GM21717 (cell line): ENCODE measurements at regions not wholly inside any gene's neighbourhood (a gene's known extent, or its start where the extent isn't known, plus 50 kb on each side); places are given as distances from the start of the nearest gene placed in this dataset.

Experiments
- ATAC-seq: cut with Tn5 transposase; IDR thresholded peaks from one replicate; pipeline ENCODE4 v1.9.1; 2021; ENCODE audit warnings: mild to moderate bottlenecking, moderate library complexity; ENCODE audit not compliant: unreplicated experiment

DNA sequence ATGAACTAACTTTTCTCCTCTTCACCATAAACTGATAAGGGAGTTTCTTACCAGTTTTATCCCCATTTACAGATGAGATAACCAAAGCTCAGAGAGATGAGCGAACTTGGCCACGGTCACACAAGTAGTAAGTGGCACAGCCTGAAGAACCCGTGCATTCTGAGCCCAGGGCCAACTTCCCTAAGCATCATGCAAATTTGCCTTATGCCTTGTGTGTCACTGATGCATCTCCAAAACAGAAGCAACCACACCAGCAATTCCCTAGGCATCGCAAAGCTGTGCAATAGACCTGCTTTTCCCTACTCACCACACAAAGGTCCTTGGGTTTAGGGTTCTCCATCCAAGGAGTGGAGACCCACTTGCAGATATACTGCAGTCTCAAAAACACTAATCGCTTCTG lies 304.5 kb upstream of the KAZN start:
- ATAC-seq: no peak

DNA sequence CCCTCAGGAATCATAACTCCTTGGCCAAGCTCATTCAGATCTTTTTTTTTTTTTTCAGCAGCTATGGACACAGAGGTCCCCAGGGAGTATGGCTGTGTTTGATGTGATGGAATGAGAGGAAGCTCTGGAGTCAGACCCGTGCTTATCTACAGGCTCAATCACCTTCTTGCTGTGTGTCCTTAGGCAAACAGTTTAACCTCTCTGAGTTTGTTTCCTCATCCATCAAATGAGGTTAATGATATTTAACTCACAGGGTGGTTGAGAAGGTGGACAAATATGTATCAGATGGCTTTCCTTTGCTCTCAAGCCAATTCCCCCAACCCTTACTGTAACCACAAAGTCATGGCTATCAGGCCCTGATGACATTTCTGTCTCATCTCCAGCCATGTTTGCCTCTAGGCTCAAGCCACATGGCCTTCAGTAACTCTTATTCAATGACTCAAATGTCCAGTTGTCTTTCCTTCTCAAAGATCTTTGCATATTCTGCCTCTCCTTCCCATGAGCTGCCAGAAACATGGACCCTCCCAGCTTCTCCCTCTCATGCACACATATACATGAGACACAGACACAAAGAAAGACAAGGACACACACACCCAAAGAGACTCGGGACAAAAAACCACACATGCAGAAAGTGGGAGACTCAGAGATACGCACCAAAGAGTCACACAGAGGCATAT lies 303.5 kb upstream of the KAZN start:
- ATAC-seq: no peak

DNA sequence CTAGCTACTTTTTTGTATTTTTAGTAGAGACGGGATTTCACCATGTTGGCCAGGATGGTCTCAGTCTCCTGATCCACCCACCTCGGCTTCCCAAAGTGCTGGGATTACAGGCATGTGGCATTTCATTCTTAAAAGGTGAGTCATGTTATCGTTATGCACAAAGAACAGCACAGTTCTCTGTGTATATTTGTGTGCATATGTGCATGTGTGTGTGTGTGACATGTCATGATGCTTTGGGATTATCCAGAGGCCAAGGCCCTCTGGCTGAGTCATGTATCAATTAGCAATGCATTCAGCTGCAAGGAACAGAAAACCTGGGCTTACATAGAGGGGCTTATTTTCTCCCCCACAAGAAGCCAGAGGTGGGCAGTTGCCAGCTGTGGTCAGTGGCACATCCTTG lies 301.7 kb upstream of the KAZN start:
- no peak for ATAC-seq

DNA sequence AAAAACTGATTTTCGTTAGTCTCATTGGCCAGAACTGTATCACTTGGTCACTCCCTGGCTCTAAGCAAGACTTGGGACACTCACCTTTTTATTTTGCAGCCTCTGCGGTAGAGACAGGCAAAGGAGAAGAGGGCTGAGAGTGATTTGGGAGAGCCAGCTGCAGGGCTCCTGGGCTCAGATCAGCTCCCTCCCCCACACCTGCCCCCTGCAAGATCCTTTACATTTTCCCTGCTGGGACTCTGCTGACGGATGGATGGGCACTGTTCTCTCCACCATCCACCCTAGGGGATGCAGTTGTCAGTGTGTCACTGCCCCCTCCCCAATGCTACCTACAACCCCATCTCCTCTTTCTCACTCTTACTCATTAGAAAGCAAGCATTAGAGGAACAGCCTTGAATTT lies 301.1 kb upstream of the KAZN start:
- ATAC-seq: no peak

DNA sequence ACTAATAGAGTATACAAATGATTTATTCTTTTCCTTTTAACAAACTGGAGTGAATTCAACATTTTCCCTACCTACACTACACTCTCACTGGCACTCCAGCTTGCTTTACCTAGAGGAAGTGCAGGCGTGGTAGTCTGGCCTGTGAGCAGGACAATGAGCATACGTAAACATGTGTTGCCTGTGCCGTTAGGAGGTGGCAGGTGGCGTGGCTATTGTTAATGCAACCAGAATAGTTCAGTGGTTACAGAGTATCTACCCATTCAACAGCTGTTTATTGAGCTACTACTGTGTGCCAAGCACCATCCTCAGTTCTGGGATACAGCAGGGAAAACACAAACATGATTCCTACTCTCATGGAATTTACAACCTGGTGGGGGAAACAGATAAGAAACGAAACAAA lies 299.7 kb upstream of the KAZN start:
- no peak for ATAC-seq

DNA sequence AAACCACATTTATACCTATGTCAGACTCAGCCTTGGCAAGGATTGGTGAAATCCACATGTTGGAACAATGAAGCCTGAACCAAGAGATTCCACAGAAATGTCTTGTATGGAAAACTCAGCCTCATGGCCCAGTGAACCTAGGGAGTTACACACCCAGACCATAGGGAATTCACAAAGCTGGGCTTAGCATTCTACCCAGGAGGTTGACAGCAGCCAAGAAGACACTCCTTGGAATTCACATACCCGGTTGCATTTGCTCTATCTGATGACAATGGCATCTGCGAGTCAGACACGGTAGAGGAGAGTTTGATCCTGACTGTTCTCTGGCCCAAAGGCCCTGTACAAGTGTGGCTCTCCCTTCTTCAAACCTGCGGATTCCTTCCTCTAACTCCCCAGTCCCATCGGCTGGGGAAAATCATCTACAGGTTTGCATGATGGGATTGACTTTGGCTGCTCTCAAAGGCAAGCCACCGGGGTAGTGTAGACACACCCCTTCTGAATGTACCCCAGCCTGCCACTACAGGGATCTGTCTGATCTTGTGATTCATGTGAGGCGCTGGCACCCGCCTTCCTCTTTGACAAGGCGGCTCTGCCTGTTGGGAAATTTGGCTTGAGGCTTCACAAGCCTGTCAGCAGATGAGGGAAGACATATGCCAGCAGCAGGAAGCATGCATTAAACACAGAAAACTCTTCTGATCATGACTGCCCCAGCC lies 297.3 kb upstream of the KAZN start:
- no peak for ATAC-seq

DNA sequence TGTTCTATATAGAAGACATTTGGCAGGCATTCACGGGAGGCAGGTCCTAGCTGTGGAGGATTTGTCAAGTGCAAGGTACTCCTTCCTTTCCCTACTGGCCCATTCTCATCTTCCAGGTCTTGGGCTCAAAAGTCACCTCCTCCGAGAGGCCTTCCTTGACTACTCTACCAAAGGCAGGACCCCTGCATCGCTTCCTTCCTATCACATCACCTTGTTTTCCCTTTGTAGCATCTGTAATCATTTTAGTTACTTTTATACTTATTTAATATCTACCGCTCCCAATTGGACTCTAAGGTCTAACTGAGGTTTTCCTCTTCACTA lies 296.8 kb upstream of the KAZN start:
- no peak for ATAC-seq

DNA sequence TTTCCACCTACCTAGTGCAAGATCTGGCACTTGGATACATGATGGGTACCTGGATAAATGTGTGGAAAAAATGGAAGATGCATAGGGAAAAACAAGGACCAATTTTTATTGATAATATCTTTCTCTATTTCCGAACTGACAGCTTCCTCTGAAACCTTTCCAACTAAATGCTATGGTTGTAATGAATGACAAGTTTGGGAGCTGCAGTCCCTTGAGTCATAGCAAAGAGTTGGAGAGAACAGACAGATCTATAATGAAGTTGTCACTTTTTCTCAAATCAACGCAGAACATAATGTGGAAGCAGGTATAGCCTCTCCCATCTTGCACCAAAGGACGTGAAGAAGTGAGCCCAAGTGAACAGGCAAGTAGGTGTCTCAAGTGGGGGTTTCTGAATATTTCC lies 296.5 kb upstream of the KAZN start:
- ATAC-seq: no peak

DNA sequence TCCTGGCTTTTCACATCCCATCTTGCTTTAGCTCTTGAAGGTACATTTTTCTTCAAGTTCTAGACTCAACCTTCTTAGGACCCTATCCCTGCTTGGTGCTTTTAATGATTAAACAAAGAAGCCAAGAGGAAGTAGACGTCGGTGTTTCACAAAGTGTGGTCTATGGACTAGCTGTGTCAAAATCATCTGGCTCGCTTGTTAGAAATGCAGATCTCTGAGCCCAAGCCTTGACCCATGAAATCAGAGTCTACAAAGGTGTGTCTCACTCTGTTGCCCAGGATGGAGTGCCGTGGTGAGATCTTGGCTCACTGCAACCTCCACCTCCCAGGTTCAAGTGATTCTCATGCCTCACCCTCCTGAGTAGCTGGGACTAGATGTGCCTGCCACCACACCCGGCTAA lies 295.5 kb upstream of the KAZN start:
- ATAC-seq: no peak

DNA sequence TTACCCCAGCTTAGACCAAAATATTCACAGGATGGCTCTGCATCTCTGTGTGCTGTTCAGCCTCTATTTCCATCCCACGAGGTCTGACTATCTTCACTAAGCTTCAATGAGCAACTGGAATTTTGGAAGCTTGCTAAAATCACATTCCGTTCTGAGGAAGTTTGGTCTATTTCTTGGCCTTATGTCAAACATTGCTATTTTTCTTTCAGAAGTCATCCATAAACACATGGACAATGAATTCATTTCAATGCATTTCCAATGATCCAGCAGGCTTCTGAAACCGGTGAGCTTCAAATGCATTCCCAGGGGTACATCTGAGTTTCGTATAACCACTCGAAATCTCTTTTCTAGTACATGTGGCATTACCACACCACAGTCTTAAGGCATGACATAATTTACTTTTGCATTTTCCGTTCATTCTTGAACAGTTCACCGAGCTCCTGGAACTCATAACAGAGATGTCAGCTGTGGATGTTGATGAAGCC lies 294.1 kb upstream of the KAZN start:
- no peak for ATAC-seq

DNA sequence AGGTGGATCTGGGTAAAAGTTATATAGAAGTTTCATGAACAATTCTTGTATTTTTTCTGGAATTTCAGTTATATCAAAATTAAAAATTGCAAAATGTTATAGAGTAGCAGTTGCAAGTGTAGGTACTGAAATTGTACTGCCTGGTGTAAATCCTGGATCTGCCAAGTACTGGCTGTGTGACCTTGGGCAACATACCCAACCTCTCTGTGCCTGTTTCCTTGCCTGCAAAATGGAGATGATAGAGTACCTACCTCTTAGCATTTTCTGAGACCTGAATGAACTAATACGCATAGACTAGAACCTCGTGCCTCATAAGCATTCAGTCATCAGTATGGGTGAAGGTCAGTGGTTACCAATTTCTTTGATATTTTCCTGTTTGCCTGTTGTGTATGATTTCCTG lies 290.0 kb upstream of the KAZN start:
- no peak for ATAC-seq

DNA sequence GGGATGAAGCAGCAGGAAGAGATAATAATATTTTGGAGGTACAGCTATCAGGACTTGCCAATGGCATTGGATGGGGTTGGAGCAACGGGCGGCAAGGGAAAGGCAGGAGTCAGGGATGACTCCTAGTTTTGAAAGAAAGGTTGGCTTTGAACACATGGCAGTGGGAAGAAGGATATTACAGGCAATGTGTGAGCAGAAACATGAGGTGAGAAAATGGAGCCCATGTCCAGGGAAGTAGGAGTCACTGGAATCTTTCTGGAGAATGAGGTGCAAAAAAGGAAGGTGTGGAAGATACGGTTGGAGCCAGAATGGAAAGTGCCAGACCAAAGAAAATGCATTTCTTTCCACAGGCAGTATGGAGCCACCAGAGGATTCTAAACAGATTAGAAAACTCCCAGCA lies 288.5 kb upstream of the KAZN start:
- no peak for ATAC-seq

DNA sequence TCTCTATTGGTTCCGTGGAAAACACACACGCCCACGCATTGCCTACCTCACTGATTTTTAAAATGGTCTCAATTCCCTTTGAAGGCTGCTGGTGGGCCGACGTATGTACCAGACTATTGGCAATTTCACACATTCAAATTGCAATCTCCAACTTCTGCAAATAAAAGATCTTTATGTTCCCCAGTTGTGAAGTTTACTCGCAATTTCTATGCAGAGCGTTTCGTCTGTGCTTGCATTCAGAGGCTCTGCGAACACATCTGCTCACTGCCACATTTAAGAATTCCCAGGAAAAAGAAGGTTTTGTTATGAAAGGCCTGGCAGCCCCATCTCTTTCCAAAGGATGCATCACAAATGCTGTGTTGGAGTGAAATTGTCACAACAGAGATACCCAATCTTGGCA lies 288.0 kb upstream of the KAZN start:
- no peak for ATAC-seq

DNA sequence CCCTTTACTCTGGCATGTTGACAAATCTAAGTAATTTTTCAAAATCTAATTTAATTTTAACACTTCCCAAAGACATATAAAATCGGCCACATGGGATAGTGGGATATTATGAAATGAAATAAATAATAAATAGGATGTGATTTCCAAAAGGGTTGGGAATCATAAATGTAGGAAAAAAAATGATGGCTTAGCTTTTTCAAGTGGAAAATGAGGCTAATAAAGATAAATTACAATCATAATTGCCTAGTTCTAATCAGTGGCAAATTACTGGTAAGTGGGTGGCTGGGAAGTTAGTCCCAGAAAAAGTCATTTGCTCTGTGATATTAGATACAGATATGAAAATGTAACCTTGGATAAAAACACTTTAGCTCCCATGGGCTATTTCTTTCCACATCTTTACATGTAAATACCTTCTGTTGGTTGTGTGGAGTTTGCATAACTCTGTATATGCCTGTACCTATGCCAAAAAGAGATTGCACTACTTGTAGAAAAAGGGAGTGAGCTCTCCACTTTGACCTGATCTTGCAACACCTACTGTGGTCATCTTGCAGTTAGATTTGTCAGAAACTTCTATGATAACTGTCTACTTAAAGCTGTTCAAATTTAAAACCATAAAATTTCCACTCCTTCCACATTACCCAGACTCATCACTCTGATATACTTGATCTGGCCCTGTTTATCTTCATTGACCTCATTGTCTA lies 284.6 kb upstream of the KAZN start:
- ATAC-seq: no peak

DNA sequence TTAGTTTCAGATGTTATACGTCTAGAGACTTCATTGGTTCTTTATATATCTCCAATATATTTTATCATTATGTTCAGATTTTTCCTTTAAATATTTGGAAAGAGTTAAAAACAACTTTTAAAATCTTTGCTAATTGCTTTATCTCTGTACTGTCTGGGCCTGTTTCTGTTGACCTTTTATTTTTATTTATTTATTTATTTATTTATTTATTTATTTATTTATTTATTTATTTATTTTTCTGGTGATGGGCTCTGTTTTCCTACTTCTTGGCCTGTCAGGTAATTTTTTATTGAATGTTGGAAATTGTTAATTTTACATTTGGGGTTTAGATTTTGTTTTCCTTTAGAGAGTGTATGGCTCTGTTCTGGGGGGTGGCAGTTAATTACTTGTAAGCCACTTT lies 279.7 kb upstream of the KAZN start:
- ATAC-seq: no peak

DNA sequence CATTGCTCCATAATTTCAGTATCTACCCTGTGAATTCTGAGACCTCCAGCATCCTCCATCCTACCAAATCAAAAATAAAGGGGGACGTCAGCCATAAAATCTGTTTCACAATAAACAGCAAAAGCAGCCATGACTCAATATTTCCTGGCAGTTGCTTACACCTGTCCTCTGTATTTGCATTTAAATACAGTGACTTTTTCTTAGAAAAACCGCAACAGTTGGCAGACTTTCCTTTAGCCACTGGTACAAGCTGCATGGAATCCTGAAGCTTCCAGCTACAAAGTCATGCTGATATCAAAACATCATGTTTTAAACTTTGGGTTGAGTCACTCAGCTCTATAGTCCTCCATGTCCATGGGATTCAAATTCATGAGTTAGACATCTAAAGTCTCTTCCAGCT lies 278.0 kb upstream of the KAZN start:
- ATAC-seq: no peak

DNA sequence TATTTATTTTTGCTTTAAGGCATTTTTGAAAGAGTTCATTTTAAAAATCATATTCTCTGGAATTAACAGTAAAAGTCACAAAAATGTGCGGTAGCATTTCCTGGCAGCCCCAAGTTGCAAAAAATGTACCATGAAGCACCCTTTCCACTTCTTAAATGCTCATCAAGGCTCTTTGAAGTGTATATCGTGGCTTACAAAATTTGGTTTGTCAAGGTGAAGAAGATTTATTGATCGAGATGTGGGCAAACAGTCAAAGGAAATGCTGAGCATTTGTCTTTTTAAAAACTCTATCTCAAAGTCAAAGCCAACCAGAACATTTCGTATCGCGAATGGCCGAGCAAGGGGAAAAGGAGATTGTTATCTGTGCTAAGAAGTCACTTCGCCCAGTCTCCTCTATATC lies 277.5 kb upstream of the KAZN start:
- no peak for ATAC-seq

DNA sequence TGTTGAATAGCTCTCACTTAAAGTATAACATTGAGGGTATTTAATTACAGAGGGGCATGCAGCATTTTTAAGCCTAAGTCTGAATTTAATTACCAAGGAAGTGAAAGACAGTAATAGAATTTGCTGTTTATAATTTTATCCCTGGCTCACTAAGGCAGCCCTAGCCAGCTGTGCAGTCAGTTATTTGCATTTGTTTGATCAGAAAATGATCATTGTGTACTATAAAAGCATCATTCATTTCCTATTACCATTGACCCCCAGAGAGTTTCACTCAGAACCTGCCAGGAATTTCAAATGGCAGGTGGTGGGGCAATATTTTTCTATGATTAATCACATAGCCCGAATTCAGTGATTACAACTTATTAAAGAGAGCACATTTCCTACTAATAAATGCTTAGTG lies 277.1 kb upstream of the KAZN start:
- no peak for ATAC-seq

DNA sequence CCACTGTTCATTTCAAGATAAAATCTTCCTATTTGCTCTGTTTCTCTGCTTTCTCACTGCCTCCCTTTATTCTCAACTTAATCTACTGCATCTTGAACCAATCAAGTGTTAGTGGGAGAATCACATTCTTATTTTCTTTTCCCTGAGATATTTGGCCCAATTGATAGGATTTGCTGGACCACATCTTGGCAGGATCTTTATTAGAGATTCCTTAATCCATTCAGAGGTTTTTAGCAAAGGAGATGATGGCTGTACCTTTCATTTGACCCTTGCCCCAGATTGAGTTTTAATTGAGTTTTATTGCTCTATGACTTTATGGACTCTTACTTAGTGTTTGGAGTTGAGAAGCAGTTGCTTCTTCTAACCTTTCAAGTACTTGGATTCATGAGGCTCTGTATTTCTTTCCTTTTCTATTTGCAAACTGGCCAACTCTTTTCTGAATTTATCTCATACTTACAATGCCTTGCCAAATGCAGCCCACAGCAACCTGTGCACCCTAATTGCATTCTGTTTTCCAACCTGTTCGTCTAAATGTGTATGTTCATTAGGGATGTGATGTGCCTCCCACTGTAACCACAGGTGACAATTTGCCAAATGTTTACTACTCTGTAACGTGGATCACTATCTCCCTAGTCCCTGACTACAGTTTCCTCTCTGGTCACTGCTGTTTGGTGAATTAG lies 274.8 kb upstream of the KAZN start:
- no peak for ATAC-seq

DNA sequence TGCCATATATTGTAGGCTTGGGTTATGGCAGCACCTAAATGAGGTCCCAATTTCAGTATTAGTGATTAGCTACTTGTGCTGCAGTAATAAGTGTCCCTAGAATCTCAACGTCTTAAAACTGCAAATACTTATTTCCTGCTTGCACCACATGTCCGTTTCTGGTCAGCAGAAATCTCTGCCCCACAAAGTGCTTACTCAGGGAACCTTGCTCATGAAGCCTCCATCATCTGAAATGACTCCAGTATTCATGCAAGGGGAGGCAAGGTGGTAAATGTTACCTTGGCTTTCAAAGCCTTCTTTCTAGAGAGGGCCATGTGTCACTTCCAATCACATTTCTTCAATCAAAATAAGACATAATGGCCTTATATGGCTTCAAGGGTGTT lies 274.2 kb upstream of the KAZN start:
- ATAC-seq: no peak

DNA sequence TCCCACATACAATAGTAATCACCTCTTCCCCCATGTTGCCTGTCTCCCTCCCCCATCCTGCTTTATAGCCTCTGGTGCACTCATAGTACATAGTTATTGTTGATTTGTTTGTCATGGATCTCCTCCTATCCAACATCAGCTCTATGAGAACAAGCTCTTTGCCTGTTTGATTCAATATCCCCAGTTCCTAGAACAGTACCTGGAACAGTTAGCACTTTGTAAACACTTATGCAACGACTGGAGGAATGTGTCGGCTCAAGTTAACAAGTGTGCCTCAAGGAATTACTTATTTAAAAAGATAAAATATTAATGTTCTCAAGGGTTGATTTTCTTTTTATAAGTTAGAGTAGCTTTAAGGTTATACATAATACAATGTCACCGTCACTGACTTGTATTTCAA lies 271.6 kb upstream of the KAZN start:
- no peak for ATAC-seq

DNA sequence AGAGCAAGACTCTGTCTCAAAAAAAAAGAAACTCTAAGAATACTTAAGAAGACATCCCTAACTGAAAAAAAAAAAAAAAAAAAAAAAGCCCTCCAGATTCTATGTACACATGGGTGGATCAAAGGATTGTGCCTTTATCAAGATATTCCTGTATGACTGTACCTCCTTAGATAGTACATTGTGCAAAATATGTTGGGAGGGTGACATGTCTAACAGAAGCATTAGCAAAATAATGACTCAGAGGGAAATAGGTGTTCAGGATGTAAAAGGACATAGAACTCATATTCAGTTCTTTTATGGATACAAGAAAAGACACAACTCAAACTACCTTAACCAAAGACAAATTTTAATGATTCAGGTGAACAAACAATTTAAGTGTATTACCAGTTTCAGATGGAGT lies 269.8 kb upstream of the KAZN start:
- no peak for ATAC-seq
